Prostate gland (tissue), 2 donors: ENCODE measurements at regions not wholly inside any gene's neighbourhood (a gene's known extent, or its start where the extent isn't known, plus 50 kb on each side); places are given as distances from the start of the nearest gene placed in this dataset.

Experiments used
- DNase-seq: peaks from one replicate; pipeline ENCODE4 v3.0.0-alpha.2; 2019; ENCODE audit warnings: low spot score
- H3K27ac ChIP-seq, 2 donors: fragments of 200-600 bp; sonication (generic); 2 replicates each; pipeline ENCODE4 v1.5.1; 2017 to 2019
- H3K27me3 ChIP-seq: fragments of 200-600 bp; sonication (generic); replicated peaks from 2 replicates; pipeline ENCODE4 v1.5.1; 2019; ENCODE audit not compliant: insufficient read depth
- H3K36me3 ChIP-seq, 2 donors: fragments of 200-600 bp; sonication (generic); 1 replicate in 1 of 2; 2 replicates in 1 of 2; pipeline versions ENCODE4 v1.5.1 to v1.8.1; 2017 to 2019
- H3K4me1 ChIP-seq: fragments of 200-600 bp; sonication (generic); replicated peaks from 2 replicates; pipeline ENCODE4 v1.5.1; 2019
- H3K4me3 ChIP-seq, 2 donors: fragments of 200-600 bp; sonication (generic); 2 replicates each; pipeline ENCODE4 v1.5.1; 2017 to 2019
- H3K9me3 ChIP-seq: fragments of 200-600 bp; sonication (generic); 2 replicates; pipeline ENCODE4 v1.5.1; 2017
- POLR2A ChIP-seq: fragments of 450-650 bp; IDR thresholded peaks from one replicate; pipeline ENCODE4 v1.6.1; 2016; ENCODE audit warnings: antibody characterized with exemption, mild to moderate bottlenecking
- POLR2AphosphoS5 ChIP-seq: sonication (generic); formaldehyde crosslinking; IDR thresholded peaks from one replicate; pipeline ENCODE4 v1.6.1; 2017; ENCODE audit warnings: antibody characterized with exemption
- WGBS: methylation state at CpG from one replicate; pipeline ENCODE4 v1.1.5; 2018; 5-methylcytosine and 5-hydroxymethylcytosine counted together
- intact Hi-C: fragments of 100-400 bp; cut with DNase I; formaldehyde crosslinking; loops from one replicate; pipeline ENCODE4 v1.14.2; 2022
- TF ChIP-seq, protein P1 (sequence below), 4 experiments: fragments of 200-600 bp in 2 of 4; fragments of 450-650 bp in 2 of 4; sonication (generic) in 2 of 4; IDR thresholded peaks; 1 replicate in 3 of 4; 2 replicates in 1 of 4; pipeline ENCODE4 v1.5.1; 2016 to 2019; ENCODE audit warnings: antibody characterized with exemption in 4 of 4, mild to moderate bottlenecking in 2 of 4, moderate library complexity in 2 of 4

GRCh38 chr4:186347743-186348142, 81.8 kb downstream of the F11 start:
- no peaks in the 10 kb centered on the region for H3K9me3 ChIP-seq
- no peak overlapping the region for H3K27ac ChIP-seq
- DNase-seq: no peak
- no peak overlapping the region for H3K4me3 ChIP-seq
- WGBS: 69% methylated on average over 12 of the region's 12 CpGs
- H3K27me3 ChIP-seq: no peaks in the 10 kb centered on the region
- H3K36me3 ChIP-seq: no peaks in the 10 kb centered on the region
- intact Hi-C loops: no loop called here
- H3K4me1 ChIP-seq: no peaks in the 10 kb centered on the region
- TF ChIP-seq POLR2A (no peak), POLR2AphosphoS5 (no peak)
- TF ChIP-seq, protein P1, sequence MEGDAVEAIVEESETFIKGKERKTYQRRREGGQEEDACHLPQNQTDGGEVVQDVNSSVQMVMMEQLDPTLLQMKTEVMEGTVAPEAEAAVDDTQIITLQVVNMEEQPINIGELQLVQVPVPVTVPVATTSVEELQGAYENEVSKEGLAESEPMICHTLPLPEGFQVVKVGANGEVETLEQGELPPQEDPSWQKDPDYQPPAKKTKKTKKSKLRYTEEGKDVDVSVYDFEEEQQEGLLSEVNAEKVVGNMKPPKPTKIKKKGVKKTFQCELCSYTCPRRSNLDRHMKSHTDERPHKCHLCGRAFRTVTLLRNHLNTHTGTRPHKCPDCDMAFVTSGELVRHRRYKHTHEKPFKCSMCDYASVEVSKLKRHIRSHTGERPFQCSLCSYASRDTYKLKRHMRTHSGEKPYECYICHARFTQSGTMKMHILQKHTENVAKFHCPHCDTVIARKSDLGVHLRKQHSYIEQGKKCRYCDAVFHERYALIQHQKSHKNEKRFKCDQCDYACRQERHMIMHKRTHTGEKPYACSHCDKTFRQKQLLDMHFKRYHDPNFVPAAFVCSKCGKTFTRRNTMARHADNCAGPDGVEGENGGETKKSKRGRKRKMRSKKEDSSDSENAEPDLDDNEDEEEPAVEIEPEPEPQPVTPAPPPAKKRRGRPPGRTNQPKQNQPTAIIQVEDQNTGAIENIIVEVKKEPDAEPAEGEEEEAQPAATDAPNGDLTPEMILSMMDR (IDR thresholded peaks at IDR 0.05): no peak

DNA sequence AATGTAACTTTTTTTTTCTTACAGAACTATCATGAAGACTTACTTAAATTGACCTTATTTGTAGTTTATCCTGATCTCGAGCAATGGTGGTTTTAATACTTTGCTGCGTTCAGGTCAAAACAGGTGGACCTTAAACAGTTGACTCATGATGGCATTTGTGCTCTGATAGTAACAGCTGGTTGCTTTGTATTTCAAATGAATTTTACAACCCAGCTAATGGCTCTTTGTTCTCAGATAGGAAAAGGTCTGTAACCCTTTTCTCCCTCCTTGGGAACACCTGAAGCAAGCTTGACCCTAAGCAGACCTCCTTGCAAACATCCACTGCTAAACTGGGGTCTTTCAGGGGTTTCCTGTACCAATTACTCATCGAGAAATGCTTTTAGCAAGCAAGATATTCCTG, 79.2 kb downstream of the F11 start:
- Histone ChIP-seq H3K36me3 (no peaks in the 10 kb centered on the region), H3K9me3 (no peaks in the 10 kb centered on the region), H3K4me1 (no peaks in the 10 kb centered on the region), H3K4me3 (no peak overlapping the region), H3K27ac (no peak overlapping the region), H3K27me3 (no peaks in the 10 kb centered on the region)
- intact Hi-C loops: no loop called here
- TF ChIP-seq POLR2AphosphoS5 (no peak), POLR2A (no peak)
- TF ChIP-seq, protein P1 (IDR thresholded peaks at IDR 0.05): no peak
- no peak for DNase-seq
- WGBS: 31% methylated on average over 3 of the region's 3 CpGs

DNA sequence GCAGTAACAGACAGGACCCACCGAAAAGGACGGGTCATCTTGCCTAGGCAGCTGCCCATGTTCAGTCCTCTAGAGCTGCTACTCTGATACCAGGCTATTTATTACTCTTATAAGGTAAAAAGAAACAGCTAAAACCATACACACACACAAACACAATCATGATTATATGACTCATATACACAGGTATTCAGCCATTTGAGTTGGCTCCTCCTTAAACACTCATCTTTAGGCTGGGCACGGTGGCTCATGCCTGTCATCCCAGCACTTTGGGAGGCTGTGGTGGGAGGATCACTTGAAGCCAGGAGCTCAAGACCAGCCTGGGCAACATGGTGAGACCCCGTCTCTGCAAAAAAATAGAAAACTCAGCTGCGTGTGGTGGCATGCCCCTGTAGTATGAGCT, 76.6 kb downstream of the F11 start:
- no peak for DNase-seq
- WGBS: 79% methylated on average over 5 of the region's 5 CpGs
- Histone ChIP-seq H3K27me3 (no peaks in the 10 kb centered on the region), H3K9me3 (no peaks in the 10 kb centered on the region), H3K4me3 (no peak overlapping the region), H3K36me3 (no peaks in the 10 kb centered on the region), H3K27ac (no peak overlapping the region), H3K4me1 (no peaks in the 10 kb centered on the region)
- intact Hi-C loops: no loop called here
- TF ChIP-seq POLR2A: no peak
- no peak for TF ChIP-seq POLR2AphosphoS5
- TF ChIP-seq, protein P1 (IDR thresholded peaks at IDR 0.05): no peak

- Histone ChIP-seq H3K36me3 (no peaks in the 10 kb centered on the region), H3K9me3 (no peaks in the 10 kb centered on the region), H3K4me3 (no peak overlapping the region), H3K27ac (no peak overlapping the region), H3K27me3 (no peaks in the 10 kb centered on the region), H3K4me1 (no peaks in the 10 kb centered on the region)
- DNase-seq: no peak
- TF ChIP-seq, protein P1 (IDR thresholded peaks at IDR 0.05): no peak
- TF ChIP-seq POLR2AphosphoS5 (no peak), POLR2A (no peak)
- 99% methylated on average over 5 of the region's 5 CpGs for WGBS
- intact Hi-C loops: no loop called here
Measured at GRCh38 chr4:186341655-186342054, 75.7 kb downstream of the F11 start.
